IMR-90 (cell line): ENCODE measurements at regions not wholly inside any gene's neighbourhood (a gene's known extent, or its start where the extent isn't known, plus 50 kb on each side); places are given as distances from the start of the nearest gene placed in this dataset.

ENCODE experiments used
- ATAC-seq: fragments of 200-7000 bp; cut with Tn5 transposase; 2 replicates; pipeline ENCODE4 v1.9.1; 2020; ENCODE audit warnings: low read depth, mild to moderate bottlenecking, moderate library complexity
- BruUV-seq: library from RNA; stranded (reverse); fragments of 400-500 nt; replicated peaks from 2 replicates; lab custom pipeline; 2021; lab: Mats Ljungman, UMichigan
- CTCF ChIA-PET: fragments of 300-600 bp; formaldehyde crosslinking; extraction: SDS; loops from one replicate; lab custom pipeline; 2021; ENCODE audit warnings: antibody characterized with exemption; lab: Yijun Ruan, JAX
- POLR2A ChIA-PET: fragments of 300-600 bp; sonication (Branson Sonifier 250); formaldehyde crosslinking; loops from one replicate; lab custom pipeline; 2022; ENCODE audit warnings: antibody characterized with exemption; ENCODE audit not compliant: unreplicated experiment; lab: Charles Lee
- DNase-seq: peaks from one replicate; pipeline ENCODE4 v3.0.0; 2013
- H2AFZ ChIP-seq: replicated peaks from 2 replicates; pipeline ENCODE3; 2013; ENCODE audit warnings: low read length, mild to moderate bottlenecking; ENCODE audit not compliant: poor library complexity
- H2AK5ac ChIP-seq: 2 replicates; pipeline ENCODE4 v1.6.1; 2013; ENCODE audit warnings: low read depth, low read length, inconsistent platforms
- H2AK9ac ChIP-seq: replicated peaks from 2 replicates; pipeline ENCODE3; 2013; ENCODE audit warnings: mild to moderate bottlenecking, low read depth, low read length, moderate library complexity; ENCODE audit not compliant: poor library complexity
- H2BK120ac ChIP-seq: 2 replicates; pipeline ENCODE4 v1.6.1; 2013; ENCODE audit warnings: low read depth, low read length, inconsistent platforms
- H2BK15ac ChIP-seq: 3 replicates; pipeline ENCODE4 v1.6.1; 2013; ENCODE audit warnings: low read depth, low read length, inconsistent platforms
- H2BK20ac ChIP-seq: 2 replicates; pipeline ENCODE4 v1.6.1; 2013; ENCODE audit warnings: low read depth, mild to moderate bottlenecking, inconsistent platforms, low read length, moderate library complexity
- H2BK5ac ChIP-seq: 2 replicates; pipeline ENCODE4 v1.6.1; 2013; ENCODE audit warnings: mild to moderate bottlenecking, low read depth, low read length, inconsistent platforms; ENCODE audit not compliant: poor library complexity, severe bottlenecking
- H3K14ac ChIP-seq: replicated peaks from 2 replicates; pipeline ENCODE4 v1.6.1; 2013; ENCODE audit warnings: low read depth, low read length, inconsistent platforms
- H3K18ac ChIP-seq: 2 replicates; pipeline ENCODE4 v1.6.1; 2013; ENCODE audit warnings: low read depth, low read length, control low read depth
- H3K23ac ChIP-seq: 2 replicates; pipeline ENCODE4 v1.6.1; 2013; ENCODE audit warnings: low read depth, low read length, inconsistent platforms
- H3K27ac ChIP-seq: 2 replicates; pipeline ENCODE4 v1.5.1; 2013; ENCODE audit warnings: mild to moderate bottlenecking, control low read depth, low read length; ENCODE audit not compliant: insufficient read depth
- H3K27me3 ChIP-seq: 2 replicates; pipeline ENCODE4 v1.6.1; 2013; ENCODE audit warnings: low read length; ENCODE audit not compliant: control insufficient read depth, insufficient read depth
- H3K36me3 ChIP-seq: 2 replicates; pipeline ENCODE4 v1.6.1; 2013; ENCODE audit warnings: low read length, mixed read lengths; ENCODE audit not compliant: control insufficient read depth, insufficient read depth
- H3K4ac ChIP-seq: 2 replicates; pipeline ENCODE4 v1.6.1; 2013; ENCODE audit warnings: low read depth, low read length, inconsistent platforms
- H3K4me1 ChIP-seq: 2 replicates; pipeline ENCODE4 v1.6.1; 2013; ENCODE audit warnings: low read length, mixed read lengths; ENCODE audit not compliant: control insufficient read depth, insufficient read depth
- H3K4me2 ChIP-seq: 2 replicates; pipeline ENCODE4 v1.6.1; 2013; ENCODE audit warnings: low read depth, mild to moderate bottlenecking, control low read depth, low read length, moderate library complexity
- H3K4me3 ChIP-seq: 2 replicates; pipeline ENCODE4 v1.5.1; 2013; ENCODE audit warnings: low read depth, mild to moderate bottlenecking, control low read depth, low read length, moderate library complexity; ENCODE audit not compliant: insufficient read depth
- H3K56ac ChIP-seq: 2 replicates; pipeline ENCODE4 v1.6.1; 2013; ENCODE audit warnings: low read length, inconsistent platforms; ENCODE audit not compliant: insufficient read depth; ENCODE audit errors: extremely low read depth
- H3K79me1 ChIP-seq, 2 experiments: 2 replicates each; pipeline ENCODE4 v1.6.1; 2013; ENCODE audit warnings: low read length in 2 of 2, inconsistent platforms in 1 of 2, low read depth in 1 of 2
- H3K9ac ChIP-seq: 2 replicates; pipeline ENCODE4 v1.6.1; 2013; ENCODE audit warnings: low read depth, low read length, control low read depth
- H3K9me1 ChIP-seq: 2 replicates; pipeline ENCODE4 v1.6.1; 2013; ENCODE audit warnings: low read length, inconsistent platforms; ENCODE audit not compliant: insufficient read depth
- H3K9me3 ChIP-seq: 2 replicates; pipeline ENCODE4 v1.6.1; 2013; ENCODE audit warnings: low read length; ENCODE audit not compliant: control insufficient read depth, insufficient read depth
- H4K20me1 ChIP-seq: 2 replicates; pipeline ENCODE4 v1.6.1; 2013; ENCODE audit warnings: low read length, inconsistent platforms; ENCODE audit not compliant: insufficient read depth
- H4K5ac ChIP-seq: 2 replicates; pipeline ENCODE4 v1.6.1; 2013; ENCODE audit warnings: mild to moderate bottlenecking, low read depth, low read length, control low read depth
- H4K8ac ChIP-seq, 2 experiments: 2 replicates each; pipeline ENCODE4 v1.6.1; 2013; ENCODE audit warnings: low read depth in 2 of 2, low read length in 2 of 2, control low read depth in 1 of 2, inconsistent platforms in 1 of 2
- H4K91ac ChIP-seq: 2 replicates; pipeline ENCODE4 v1.6.1; 2013; ENCODE audit warnings: low read depth, low read length, inconsistent platforms; ENCODE audit not compliant: insufficient read depth
- MAZ ChIP-seq: IDR thresholded peaks from 2 replicates; pipeline ENCODE4 v1.6.1; 2012; ENCODE audit warnings: low read depth, mild to moderate bottlenecking, low read length, improper control_type of control experiment, moderate library complexity, borderline replicate concordance
- dilution Hi-C: fragments of 300-500 bp; cut with HindIII; formaldehyde crosslinking; loops from one replicate; pipeline ENCODE4 v1.14.3; 2018; ENCODE audit warnings: low sequenced_read_pairs; ENCODE audit not compliant: unreplicated experiment
- in situ Hi-C: fragments of 300-500 bp; cut with MboI; formaldehyde crosslinking; loops from 3 replicates; pipeline ENCODE4 v1.14.3; 2019; ENCODE audit warnings: low sequenced_read_pairs, inconsistent platforms, mixed read lengths
- intact Hi-C: fragments of 100-400 bp; cut with micrococcal nuclease; formaldehyde crosslinking; loops from 2 replicates; pipeline ENCODE4 v1.10.0; 2022

GRCh38 chr7:55642266-55642665, 70.0 kb upstream of the VOPP1 start:
- Histone ChIP-seq H3K9me1 (no peaks in the 10 kb centered on the region), H3K14ac (no peak overlapping the region), H4K20me1 (no peaks in the 10 kb centered on the region), H3K18ac (no peak overlapping the region), H3K23ac (no peak overlapping the region), H3K4me1 (no peaks in the 10 kb centered on the region), H2BK5ac (no peak overlapping the region), H4K5ac (no peak overlapping the region), H3K27me3 (peaks cover 2% of the 10 kb centered on the region; the same call in 1 of the 2 replicates), H3K36me3 (no peaks in the 10 kb centered on the region), H3K9ac (no peak overlapping the region), H3K79me1 (no peaks in the 10 kb centered on the region), H2AK9ac (no peak overlapping the region), H3K4me2 (no peak overlapping the region), H4K8ac (no peak overlapping the region), H2AFZ (no peak overlapping the region), H3K9me3 (no peaks in the 10 kb centered on the region; the same call in 1 of the 2 replicates), H4K91ac (no peak overlapping the region), H2BK20ac (no peak overlapping the region), H3K27ac (no peak overlapping the region), H3K4me3 (no peak overlapping the region), H2BK15ac (no peak overlapping the region), H2BK120ac (no peak overlapping the region), H2AK5ac (no peak overlapping the region), H3K56ac (no peak overlapping the region), H3K4ac (no peak overlapping the region)
- no peak for TF ChIP-seq MAZ
- ChIA-PET POLR2A (no interaction called here), CTCF (no interaction called here)
- intact Hi-C loops (no loop called here), in situ Hi-C loops (loop anchor here (10.0 kb wide), 2 partner anchors 313 to 433 kb away; partner anchors contain the start of gene MRPS17), dilution Hi-C loops (no loop called here)
- DNase-seq (no peak), ATAC-seq (no peak)
- no TSS peak for BruUV-seq
